Smooth muscle cell (in vitro differentiated cells): ENCODE measurements at regions not wholly inside any gene's neighbourhood (a gene's known extent, or its start where the extent isn't known, plus 50 kb on each side); places are given as distances from the start of the nearest gene placed in this dataset.

Experiments used
- DNase-seq: peaks from one replicate; lab custom pipeline; 2025; ENCODE audit not compliant: unreplicated experiment; lab: John Stamatoyannopoulos, UW
- H2AFZ ChIP-seq: fragments of 200-600 bp; sonication (generic); 2 replicates; pipeline ENCODE4 v1.6.0; 2016; ENCODE audit warnings: antibody characterized with exemption, low read depth, mild to moderate bottlenecking
- H3F3A ChIP-seq: fragments of 200-600 bp; sonication (generic); 2 replicates; pipeline ENCODE4 v1.6.0; 2017; ENCODE audit warnings: antibody characterized with exemption, low read depth
- H3K27ac ChIP-seq: fragments of 200-600 bp; sonication (generic); 2 replicates; pipeline ENCODE4 v1.5.1; 2016; ENCODE audit warnings: low read depth, mild to moderate bottlenecking
- H3K27me3 ChIP-seq: fragments of 200-600 bp; sonication (generic); 2 replicates; pipeline ENCODE4 v1.6.1; 2016; ENCODE audit warnings: low read depth, mild to moderate bottlenecking
- H3K36me3 ChIP-seq: fragments of 200-600 bp; sonication (generic); 2 replicates; pipeline ENCODE4 v1.5.1; 2016; ENCODE audit warnings: low read depth
- H3K4me1 ChIP-seq: fragments of 200-600 bp; sonication (generic); 2 replicates; pipeline ENCODE4 v1.5.1; 2016; ENCODE audit warnings: low read depth
- H3K4me2 ChIP-seq: fragments of 200-600 bp; sonication (generic); 2 replicates; pipeline ENCODE4 v1.6.0; 2016; ENCODE audit warnings: mild to moderate bottlenecking
- H3K4me3 ChIP-seq: fragments of 200-600 bp; sonication (generic); 2 replicates; pipeline ENCODE4 v1.5.1; 2016; ENCODE audit warnings: mild to moderate bottlenecking
- H3K79me2 ChIP-seq: fragments of 200-600 bp; sonication (generic); 2 replicates; pipeline ENCODE4 v1.6.0; 2016; ENCODE audit warnings: low read depth, mild to moderate bottlenecking
- H3K9ac ChIP-seq: fragments of 200-600 bp; sonication (generic); 2 replicates; pipeline ENCODE4 v1.6.0; 2016; ENCODE audit warnings: low read depth
- H3K9me3 ChIP-seq: fragments of 200-600 bp; sonication (generic); replicated peaks from 2 replicates; pipeline ENCODE4 v1.5.1; 2016; ENCODE audit warnings: low read depth
- H4K20me1 ChIP-seq: fragments of 200-600 bp; sonication (generic); 2 replicates; pipeline ENCODE4 v1.6.0; 2016; ENCODE audit warnings: low read depth
- CTCF ChIP-seq: fragments of 200-600 bp; sonication (generic); IDR thresholded peaks from 2 replicates; pipeline ENCODE4 v1.5.1; 2017; ENCODE audit warnings: borderline replicate concordance, mild to moderate bottlenecking, antibody characterized with exemption; ENCODE audit not compliant: insufficient read depth, poor library complexity, severe bottlenecking
- WGBS: methylation state at CpG from one replicate; pipeline ENCODE4 v1.1.7; 2016; ENCODE audit warnings: low lambda C conversion rate; 5-methylcytosine and 5-hydroxymethylcytosine counted together

- no peak for DNase-seq
- TF ChIP-seq CTCF, result no peak
- H3K27me3 ChIP-seq, result no peaks in the 10 kb centered on the region
- no peak overlapping the region for H3K4me3 ChIP-seq
- no peaks in the 10 kb centered on the region for H4K20me1 ChIP-seq
- H3K9ac ChIP-seq, result no peak overlapping the region
- no peak overlapping the region for H3K27ac ChIP-seq
- no peaks in the 10 kb centered on the region for H3K36me3 ChIP-seq
- H3K9me3 ChIP-seq, result no peaks in the 10 kb centered on the region
- no peaks in the 10 kb centered on the region for H3K4me1 ChIP-seq
- no peak overlapping the region for H3K4me2 ChIP-seq
- H3F3A ChIP-seq, result no peaks in the 10 kb centered on the region
- no peak overlapping the region for H2AFZ ChIP-seq
- H3K79me2 ChIP-seq, result no peaks in the 10 kb centered on the region
- 93% methylated on average over 1 of the region's 1 CpG for WGBS
Observed at GRCh38 chr3:84439476-84439875, 519.3 kb upstream of the CADM2 start.

- H3K4me2 ChIP-seq, result no peak overlapping the region
- H3K79me2 ChIP-seq, result no peaks in the 10 kb centered on the region
- WGBS, result 82% methylated on average over 11 of the region's 11 CpGs
- no peaks in the 10 kb centered on the region for H3K4me1 ChIP-seq
- TF ChIP-seq CTCF, result no peak
- no peak overlapping the region for H3K4me3 ChIP-seq
- DNase-seq, result no peak
- no peak overlapping the region for H2AFZ ChIP-seq
- H4K20me1 ChIP-seq, result no peaks in the 10 kb centered on the region
- no peak overlapping the region for H3K9ac ChIP-seq
- H3K36me3 ChIP-seq, result no peaks in the 10 kb centered on the region
- no peaks in the 10 kb centered on the region for H3K9me3 ChIP-seq
- H3F3A ChIP-seq, result no peaks in the 10 kb centered on the region
- no peak overlapping the region for H3K27ac ChIP-seq
- no peaks in the 10 kb centered on the region for H3K27me3 ChIP-seq
Observed at GRCh38 chr3:84440291-84440690, 518.5 kb upstream of the CADM2 start.

- no peaks in the 10 kb centered on the region for H3K4me1 ChIP-seq
- H3K9me3 ChIP-seq, result no peaks in the 10 kb centered on the region
- WGBS, result 94% methylated on average over 2 of the region's 2 CpGs
- no peak overlapping the region for H3K4me3 ChIP-seq
- no peaks in the 10 kb centered on the region for H3K79me2 ChIP-seq
- TF ChIP-seq CTCF, result no peak
- no peaks in the 10 kb centered on the region for H3K36me3 ChIP-seq
- H3K27me3 ChIP-seq, result no peaks in the 10 kb centered on the region
- no peak for DNase-seq
- no peak overlapping the region for H3K4me2 ChIP-seq
- H3F3A ChIP-seq, result no peaks in the 10 kb centered on the region
- no peak overlapping the region for H2AFZ ChIP-seq
- no peaks in the 10 kb centered on the region for H4K20me1 ChIP-seq
- H3K27ac ChIP-seq, result no peak overlapping the region
- H3K9ac ChIP-seq, result no peak overlapping the region
Observed at GRCh38 chr3:84442533-84442932, 516.3 kb upstream of the CADM2 start.

GRCh38 chr3:84444726-84445521, 513.9 kb upstream of the CADM2 start:
- Histone ChIP-seq H3K36me3 (no peaks in the 10 kb centered on the region), H3K9ac (no peak overlapping the region), H3K4me3 (no peak overlapping the region), H3K4me1 (no peaks in the 10 kb centered on the region), H3K27me3 (no peaks in the 10 kb centered on the region), H3F3A (no peaks in the 10 kb centered on the region), H4K20me1 (no peaks in the 10 kb centered on the region), H3K27ac (no peak overlapping the region), H3K4me2 (no peak overlapping the region), H3K79me2 (no peaks in the 10 kb centered on the region), H3K9me3 (no peaks in the 10 kb centered on the region), H2AFZ (no peak overlapping the region)
- 70% methylated on average over 6 of the region's 6 CpGs for WGBS
- TF ChIP-seq CTCF, result no peak
- DNase-seq, result no peak
